HG02852 (cell line): ENCODE measurements at regions not wholly inside any gene's neighbourhood (a gene's known extent, or its start where the extent isn't known, plus 50 kb on each side); places are given as distances from the start of the nearest gene placed in this dataset.
"Not testable (repeated sequence)": the region's sequence is repeated elsewhere in the genome, so short reads cannot be mapped to it uniquely, and the experiment has no call there.

Source experiments
- ATAC-seq: cut with Tn5 transposase; IDR thresholded peaks from one replicate; pipeline ENCODE4 v1.9.1; 2021; ENCODE audit warnings: mild to moderate bottlenecking, moderate library complexity; ENCODE audit not compliant: unreplicated experiment

GRCh38 chr7:124257638-124258308 is 224.9 kb upstream of the TMEM229A start:
- peak; percentile 82 for ATAC-seq

DNA sequence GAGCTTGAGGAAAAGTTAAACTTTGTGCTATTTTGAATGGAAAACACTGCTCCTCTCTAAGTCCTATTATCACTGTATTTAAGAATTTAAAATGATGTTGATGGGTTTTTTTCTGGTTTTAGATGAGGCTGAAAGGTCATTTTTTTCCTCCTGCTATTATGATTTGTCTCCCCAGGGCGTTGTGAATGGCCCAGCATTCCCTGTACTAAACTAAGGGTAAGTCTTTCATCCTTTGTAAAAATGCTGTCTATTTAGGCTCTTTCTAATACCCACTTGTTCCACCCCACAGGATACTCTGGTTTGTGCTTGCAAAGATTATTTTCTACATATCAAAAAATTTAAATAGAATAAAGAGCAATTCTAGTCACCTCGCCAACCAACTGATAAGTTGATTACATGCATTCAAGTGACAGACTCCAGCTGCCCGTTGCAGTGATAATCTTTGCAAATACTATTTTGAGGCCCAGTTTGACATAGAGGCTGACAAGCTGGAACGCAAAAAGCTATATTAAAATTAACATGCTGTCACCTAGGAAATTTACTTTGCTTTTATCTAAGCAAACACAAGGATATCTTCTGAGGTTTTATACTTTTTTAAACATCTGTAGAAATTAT is 222.3 kb upstream of the TMEM229A start:
- ATAC-seq: no peak

DNA sequence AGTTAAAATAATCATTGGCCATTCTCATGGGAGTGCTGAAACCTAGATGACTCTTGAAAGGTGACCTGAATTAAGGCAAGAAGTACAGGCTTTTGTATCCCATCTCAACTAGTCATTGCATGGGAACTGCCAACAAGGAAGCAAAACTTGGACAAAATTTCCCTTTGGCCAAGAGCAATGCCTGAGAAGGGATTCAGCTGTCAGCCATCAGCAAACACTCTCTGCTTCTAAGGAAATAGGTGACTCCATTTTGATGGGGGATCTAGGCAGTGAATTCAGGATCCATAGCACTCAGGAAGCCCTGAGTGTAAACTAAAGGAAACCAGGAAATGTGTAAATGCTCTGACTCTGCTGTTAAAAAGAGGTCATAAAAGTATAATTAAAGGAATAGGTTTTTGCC is 221.5 kb upstream of the TMEM229A start:
- ATAC-seq: no peak

DNA sequence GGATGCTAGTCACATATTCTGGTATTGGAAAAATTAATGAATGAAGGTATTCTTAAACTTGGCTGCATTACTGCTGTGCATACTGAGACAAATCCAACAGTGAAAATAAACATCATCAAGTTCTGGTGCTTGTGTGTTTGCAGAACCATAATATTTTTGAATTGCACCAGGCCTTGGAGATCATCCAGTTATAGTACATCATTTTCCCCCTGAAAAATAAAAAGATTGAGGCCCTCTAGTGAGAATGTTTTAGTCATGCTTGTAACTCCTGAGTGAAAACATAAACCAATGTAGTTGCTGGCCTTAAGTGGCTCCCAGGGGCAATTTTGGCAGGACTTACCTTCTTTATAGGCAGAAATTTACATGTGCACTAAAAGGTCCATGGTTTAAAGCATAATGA is 218.8 kb upstream of the TMEM229A start:
- ATAC-seq: no peak

GRCh38 chr7:124250297-124251034 is 217.6 kb upstream of the TMEM229A start:
- ATAC-seq: no peak

- ATAC-seq: no peak
Measured at GRCh38 chr7:124247691-124248090, 214.8 kb upstream of the TMEM229A start.

GRCh38 chr7:124246262-124246863 is 213.5 kb upstream of the TMEM229A start:
- ATAC-seq: no peak

- not testable (repeated sequence) for ATAC-seq
Measured at GRCh38 chr7:124244469-124244868, 211.6 kb upstream of the TMEM229A start.

DNA sequence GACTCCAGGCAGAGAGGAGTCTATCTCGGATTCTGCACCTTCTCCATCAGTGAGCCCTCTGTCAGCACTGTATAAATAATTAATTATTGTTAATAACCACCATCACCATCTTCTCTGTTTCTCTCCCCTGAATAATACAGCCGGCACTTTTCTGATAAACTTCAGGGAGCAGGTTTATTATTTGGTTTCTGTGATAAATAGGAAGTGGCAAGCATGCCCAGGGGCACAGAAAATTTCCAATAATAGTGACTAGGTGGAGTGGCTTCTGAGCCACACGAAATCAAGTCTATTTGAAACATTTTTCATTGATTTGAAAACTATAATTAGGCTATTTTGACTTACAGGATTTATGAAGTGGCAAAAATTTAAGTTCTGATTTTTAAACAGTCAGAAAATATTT is 186.8 kb upstream of the TMEM229A start:
- ATAC-seq: no peak

DNA sequence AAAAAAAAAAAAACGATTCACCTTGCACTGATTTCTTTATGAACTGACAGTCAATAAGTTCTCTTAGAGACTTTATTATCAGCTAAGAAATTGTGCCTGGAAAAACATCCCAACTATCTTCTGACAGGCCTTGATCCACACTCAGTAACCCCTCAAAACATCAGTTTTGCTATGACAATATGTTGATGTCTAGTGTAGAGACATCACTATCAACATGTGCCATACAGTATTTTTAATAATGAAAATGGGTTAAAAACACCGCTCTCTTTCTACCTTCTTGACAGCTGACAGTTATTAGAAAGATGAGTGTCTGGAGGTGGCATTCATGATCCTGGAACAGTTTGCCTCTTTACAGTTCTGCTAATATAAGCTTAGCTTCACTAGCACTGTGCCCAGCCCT is 175.8 kb upstream of the TMEM229A start:
- no peak for ATAC-seq

GRCh38 chr7:124208173-124208572 is 175.3 kb upstream of the TMEM229A start:
- peak; percentile 56 for ATAC-seq

- ATAC-seq: no peak
Measured at GRCh38 chr7:124205526-124205925, 172.7 kb upstream of the TMEM229A start.

- ATAC-seq: no peak
Measured at GRCh38 chr7:124202546-124202945, 169.7 kb upstream of the TMEM229A start.

DNA sequence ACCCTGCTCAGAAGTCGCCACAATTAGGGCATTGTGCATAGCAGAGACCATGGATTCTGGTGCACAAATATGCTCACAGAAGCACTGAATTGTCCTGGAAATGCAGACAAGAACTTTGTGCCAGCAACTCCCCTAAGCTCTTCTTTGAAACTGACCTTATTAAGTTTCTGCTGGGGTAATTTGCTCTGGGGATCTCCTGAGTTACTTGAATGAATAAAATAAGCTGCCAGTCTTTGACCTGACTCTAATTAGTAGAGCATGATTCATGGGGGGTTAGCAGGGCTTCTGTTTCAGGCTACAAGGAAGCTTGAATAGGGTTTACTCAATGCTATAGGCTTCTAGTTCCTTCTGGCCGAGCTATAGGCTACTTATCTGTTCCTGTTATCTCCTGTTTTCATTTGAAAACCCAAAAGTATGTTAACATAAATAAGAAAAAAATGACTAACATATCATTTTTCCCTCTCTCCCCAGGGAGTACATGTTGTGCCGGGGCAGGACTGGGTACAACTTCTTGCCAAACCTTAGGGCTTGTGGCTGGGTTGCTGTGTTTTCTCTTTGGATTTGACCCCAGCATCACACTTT is 169.0 kb upstream of the TMEM229A start:
- no peak for ATAC-seq

DNA sequence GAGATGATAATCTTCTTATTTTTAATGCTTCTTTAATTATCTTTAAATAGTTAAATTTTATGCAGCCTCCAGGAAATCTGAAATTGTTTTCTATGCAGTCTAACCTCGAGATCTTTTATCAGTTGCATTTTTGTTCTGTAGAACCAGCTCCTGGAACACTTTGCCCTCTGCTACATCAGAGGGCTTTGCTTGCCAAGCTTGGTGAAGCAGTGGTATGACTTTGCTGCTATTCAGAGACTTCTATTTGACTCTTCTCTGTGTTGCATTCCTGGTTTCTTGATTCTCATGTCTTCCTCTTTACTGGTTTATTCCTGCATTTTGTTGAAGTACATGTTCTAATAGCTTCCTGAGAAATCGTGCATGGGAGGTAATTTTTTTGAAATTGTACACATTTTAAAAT is 163.7 kb upstream of the TMEM229A start:
- no peak for ATAC-seq

GRCh38 chr7:124192885-124193284 is 160.0 kb upstream of the TMEM229A start:
- no peak for ATAC-seq

- no peak for ATAC-seq
Measured at GRCh38 chr7:124191713-124192112, 158.8 kb upstream of the TMEM229A start.

DNA sequence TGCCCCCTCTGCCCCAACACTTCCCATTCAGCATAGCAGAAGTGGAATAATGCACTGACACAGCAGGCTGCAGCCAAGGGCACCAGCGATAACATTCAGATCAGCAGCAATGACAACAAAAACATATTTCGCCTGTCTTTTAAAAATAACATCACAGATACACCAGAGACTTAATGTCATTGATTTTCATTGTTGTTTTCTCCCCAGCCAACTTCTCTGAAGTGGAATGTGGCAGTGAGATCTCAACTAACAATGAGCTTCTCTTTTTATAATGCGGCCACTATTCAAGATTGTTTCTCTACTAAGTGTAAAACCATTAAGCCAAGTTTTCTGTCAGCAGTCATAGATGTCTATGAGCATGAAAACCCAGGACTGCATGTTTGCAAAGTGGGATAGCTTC is 158.2 kb upstream of the TMEM229A start:
- ATAC-seq: no peak

- ATAC-seq: no peak
Measured at GRCh38 chr7:124188576-124188975, 155.7 kb upstream of the TMEM229A start.

GRCh38 chr7:124187962-124188361 is 155.1 kb upstream of the TMEM229A start:
- no peak for ATAC-seq

- no peak for ATAC-seq
Measured at GRCh38 chr7:124183649-124184048, 150.8 kb upstream of the TMEM229A start.
